ENCODE measurements at regions not wholly inside any gene's neighbourhood (a gene's known extent, or its start where the extent isn't known, plus 50 kb on each side); places are given as distances from the start of the nearest gene placed in this dataset.

GRCh38 chr1:234550341-234551031 lies 59.5 kb downstream of the IRF2BP2 start:
- Histone ChIP-seq H3F3A (ENCODE audit: insufficient read depth, low read length, poor library complexity, severe bottlenecking) (peaks cover 17% of the 10 kb centered on the region), H3K9ac (ENCODE audit: low read length) (no peak overlapping the region), H3K36me3 (ENCODE audit: insufficient read depth, low read length) (no peaks in the 10 kb centered on the region), H3K79me2 (replicated peaks; ENCODE audit: insufficient read depth, low read length) (no peaks in the 10 kb centered on the region), H3K4me2 (ENCODE audit: low read length) (no peak overlapping the region), H3K4me3 (ENCODE audit: low read length) (no peak overlapping the region), H2AFZ (ENCODE audit: low read depth, low read length) (no peak overlapping the region), H3K9me3 (ENCODE audit: low read length) (no peaks in the 10 kb centered on the region), H3K9me2 (ENCODE audit: insufficient read depth, low read length) (no peaks in the 10 kb centered on the region), H3K27me3 (ENCODE audit: insufficient read depth, low read depth, low read length) (no peaks in the 10 kb centered on the region), H4K20me1 (ENCODE audit: insufficient read depth) (no peaks in the 10 kb centered on the region), H3K27ac (ENCODE audit: low read length) (no peak overlapping the region)
- TF ChIP-seq TAF1 (IDR thresholded peaks at IDR 0.05; ENCODE audit: low read depth) (no peak), REST (IDR thresholded peaks at IDR 0.05; ENCODE audit: borderline replicate concordance) (no peak), EZH2 (IDR thresholded peaks at IDR 0.05; ENCODE audit: borderline replicate concordance, insufficient read depth, low read length, poor library complexity, severe bottlenecking) (no peak), SMC3 (conservative IDR thresholded peaks at IDR 0.05; ENCODE audit: poor library complexity) (no peak), EP300 (conservative IDR thresholded peaks at IDR 0.05; ENCODE audit: poor library complexity, severe bottlenecking) (no peak), RAD21 (conservative IDR thresholded peaks at IDR 0.05) (no peak), MXI1 (conservative IDR thresholded peaks at IDR 0.05; ENCODE audit: poor library complexity, severe bottlenecking) (no peak), POLR2AphosphoS5 (IDR thresholded peaks at IDR 0.05) (no peak)
- TF ChIP-seq, protein P1, sequence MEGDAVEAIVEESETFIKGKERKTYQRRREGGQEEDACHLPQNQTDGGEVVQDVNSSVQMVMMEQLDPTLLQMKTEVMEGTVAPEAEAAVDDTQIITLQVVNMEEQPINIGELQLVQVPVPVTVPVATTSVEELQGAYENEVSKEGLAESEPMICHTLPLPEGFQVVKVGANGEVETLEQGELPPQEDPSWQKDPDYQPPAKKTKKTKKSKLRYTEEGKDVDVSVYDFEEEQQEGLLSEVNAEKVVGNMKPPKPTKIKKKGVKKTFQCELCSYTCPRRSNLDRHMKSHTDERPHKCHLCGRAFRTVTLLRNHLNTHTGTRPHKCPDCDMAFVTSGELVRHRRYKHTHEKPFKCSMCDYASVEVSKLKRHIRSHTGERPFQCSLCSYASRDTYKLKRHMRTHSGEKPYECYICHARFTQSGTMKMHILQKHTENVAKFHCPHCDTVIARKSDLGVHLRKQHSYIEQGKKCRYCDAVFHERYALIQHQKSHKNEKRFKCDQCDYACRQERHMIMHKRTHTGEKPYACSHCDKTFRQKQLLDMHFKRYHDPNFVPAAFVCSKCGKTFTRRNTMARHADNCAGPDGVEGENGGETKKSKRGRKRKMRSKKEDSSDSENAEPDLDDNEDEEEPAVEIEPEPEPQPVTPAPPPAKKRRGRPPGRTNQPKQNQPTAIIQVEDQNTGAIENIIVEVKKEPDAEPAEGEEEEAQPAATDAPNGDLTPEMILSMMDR (IDR thresholded peaks at IDR 0.05; ENCODE audit: poor library complexity, severe bottlenecking) = no peak

DNA sequence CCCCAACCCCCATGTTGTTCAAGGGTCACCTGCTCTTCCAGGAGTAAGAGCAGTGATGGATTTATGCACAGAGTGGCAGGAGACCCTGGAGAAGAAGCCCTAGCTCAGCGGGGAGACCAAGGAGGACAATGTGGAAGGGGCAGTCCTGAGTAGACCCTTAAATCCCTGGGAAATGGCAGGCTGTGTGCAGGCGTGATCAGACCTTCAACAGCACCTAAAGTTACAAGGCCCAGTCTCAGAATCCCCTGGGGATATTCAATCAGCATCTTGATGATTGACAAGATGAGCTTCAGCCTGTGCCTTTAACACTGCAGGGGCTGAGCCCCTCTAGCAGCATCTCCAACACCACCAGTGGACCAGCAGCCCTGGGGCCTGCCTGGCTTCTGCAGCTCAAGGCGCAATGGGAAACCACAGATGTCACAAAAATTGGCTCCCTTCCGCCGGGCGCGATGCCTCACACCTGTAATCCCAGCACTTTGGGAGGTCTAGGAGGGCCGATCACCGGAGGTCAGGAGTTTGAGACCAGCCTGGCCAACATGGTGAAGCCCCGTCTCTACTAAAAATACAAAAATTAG lies 60.4 kb downstream of the IRF2BP2 start:
- H4K20me1 ChIP-seq (ENCODE audit: insufficient read depth) = no peaks in the 10 kb centered on the region
- no peaks in the 10 kb centered on the region for H3K36me3 ChIP-seq (ENCODE audit: insufficient read depth, low read length)
- no peak overlapping the region for H3K27ac ChIP-seq (ENCODE audit: low read length)
- TF ChIP-seq POLR2AphosphoS5 (IDR thresholded peaks at IDR 0.05) (no peak), MXI1 (conservative IDR thresholded peaks at IDR 0.05; ENCODE audit: poor library complexity, severe bottlenecking) (no peak), EZH2 (IDR thresholded peaks at IDR 0.05; ENCODE audit: borderline replicate concordance, insufficient read depth, low read length, poor library complexity, severe bottlenecking) (no peak), TAF1 (IDR thresholded peaks at IDR 0.05; ENCODE audit: low read depth) (no peak), RAD21 (conservative IDR thresholded peaks at IDR 0.05) (no peak), EP300 (conservative IDR thresholded peaks at IDR 0.05; ENCODE audit: poor library complexity, severe bottlenecking) (no peak), REST (IDR thresholded peaks at IDR 0.05; ENCODE audit: borderline replicate concordance) (no peak), SMC3 (conservative IDR thresholded peaks at IDR 0.05; ENCODE audit: poor library complexity) (no peak)
- TF ChIP-seq, protein P1 (IDR thresholded peaks at IDR 0.05; ENCODE audit: poor library complexity, severe bottlenecking) = no peak
- no peak overlapping the region for H2AFZ ChIP-seq (ENCODE audit: low read depth, low read length)
- no peaks in the 10 kb centered on the region for H3K79me2 ChIP-seq (replicated peaks; ENCODE audit: insufficient read depth, low read length)
- H3K27me3 ChIP-seq (ENCODE audit: insufficient read depth, low read depth, low read length) = no peaks in the 10 kb centered on the region
- H3K9me2 ChIP-seq (ENCODE audit: insufficient read depth, low read length) = no peaks in the 10 kb centered on the region
- no peak overlapping the region for H3K4me2 ChIP-seq (ENCODE audit: low read length)
- no peak overlapping the region for H3K4me3 ChIP-seq (ENCODE audit: low read length)
- H3K9me3 ChIP-seq (ENCODE audit: low read length) = no peaks in the 10 kb centered on the region
- H3K9ac ChIP-seq (ENCODE audit: low read length) = no peak overlapping the region
- H3F3A ChIP-seq (ENCODE audit: insufficient read depth, low read length, poor library complexity, severe bottlenecking) = peaks cover 22% of the 10 kb centered on the region
